Anterior cingulate cortex (tissue), 58 donors: ENCODE measurements at regions not wholly inside any gene's neighbourhood (a gene's known extent, or its start where the extent isn't known, plus 50 kb on each side); places are given as distances from the start of the nearest gene placed in this dataset.

ENCODE experiments used
- DNase-seq, 58 donors: peaks; one replicate each; lab custom pipeline; 2025; lab: John Stamatoyannopoulos, UW

DNA sequence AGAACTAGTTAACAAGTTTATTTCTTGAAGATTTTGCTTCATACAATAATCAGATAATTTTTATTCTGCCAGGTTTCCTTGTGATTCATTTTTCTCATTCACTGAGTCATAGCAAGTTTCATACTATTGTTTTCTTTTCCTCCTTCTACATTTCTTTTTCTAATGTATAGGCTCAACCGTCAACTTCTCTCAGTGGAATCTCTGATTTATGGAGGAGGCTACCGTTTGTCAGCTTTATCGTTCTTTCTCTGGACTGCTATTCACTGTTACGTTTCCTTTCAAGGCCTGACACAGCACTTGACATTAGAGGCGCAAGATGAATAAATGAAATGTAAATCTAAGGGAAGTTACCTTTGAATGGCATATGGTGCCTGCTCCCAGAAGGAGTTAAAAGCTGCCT lies 284.3 kb upstream of the NR5A2 start:
- no peak for DNase-seq

DNA sequence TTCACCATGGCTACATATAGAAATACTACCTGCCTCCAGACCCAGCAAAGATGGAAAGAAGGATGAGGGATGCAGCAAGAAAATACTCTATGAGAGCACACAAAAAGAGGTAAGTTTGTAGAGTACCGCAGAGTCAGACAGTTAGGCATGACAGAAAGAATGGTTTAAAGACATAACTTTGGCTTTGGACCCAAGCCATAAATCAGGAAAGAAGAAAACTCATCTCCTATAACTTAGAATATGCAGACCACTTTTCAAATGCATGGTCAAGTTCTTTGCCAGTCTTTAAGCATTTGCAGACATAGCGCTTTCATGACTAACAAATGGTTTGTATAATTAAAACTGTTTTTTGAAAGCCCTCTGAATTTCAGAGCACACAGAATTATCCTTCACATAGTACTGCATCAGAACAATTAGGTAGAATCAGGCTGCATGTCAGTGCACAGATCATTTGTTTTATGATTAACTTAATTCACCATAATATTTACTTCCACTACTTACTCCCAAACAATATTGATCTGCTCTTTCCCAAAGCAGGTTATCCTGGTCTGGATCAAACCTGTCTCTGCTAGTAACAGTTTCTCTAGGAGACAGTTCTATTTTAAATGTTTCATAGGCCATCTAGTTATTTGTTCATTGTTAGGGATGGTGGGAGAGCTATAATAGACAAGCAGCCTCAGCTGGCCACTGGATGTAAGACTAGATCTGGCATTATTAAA lies 280.7 kb upstream of the NR5A2 start:
- DNase-seq = no peak

DNA sequence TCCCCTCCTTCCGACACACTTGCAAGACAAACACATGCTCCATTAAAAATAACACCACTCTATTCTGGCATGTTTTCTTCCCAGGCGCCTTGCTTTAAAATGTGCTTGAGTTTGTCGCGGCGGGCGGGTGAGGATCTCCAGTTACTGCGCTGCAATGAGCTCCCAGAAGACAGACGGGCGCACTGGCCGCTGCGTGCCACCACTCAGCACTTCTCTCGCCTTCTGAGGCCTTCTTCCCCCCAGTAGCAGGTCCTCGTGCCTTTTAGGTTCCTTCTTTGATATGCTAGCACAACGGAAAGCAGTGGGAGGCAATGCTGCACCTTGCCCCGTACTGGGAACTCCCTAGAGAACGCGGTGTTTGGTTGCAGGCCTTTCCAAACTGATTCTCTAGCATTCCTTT lies 279.5 kb upstream of the NR5A2 start:
- no peak for DNase-seq

DNA sequence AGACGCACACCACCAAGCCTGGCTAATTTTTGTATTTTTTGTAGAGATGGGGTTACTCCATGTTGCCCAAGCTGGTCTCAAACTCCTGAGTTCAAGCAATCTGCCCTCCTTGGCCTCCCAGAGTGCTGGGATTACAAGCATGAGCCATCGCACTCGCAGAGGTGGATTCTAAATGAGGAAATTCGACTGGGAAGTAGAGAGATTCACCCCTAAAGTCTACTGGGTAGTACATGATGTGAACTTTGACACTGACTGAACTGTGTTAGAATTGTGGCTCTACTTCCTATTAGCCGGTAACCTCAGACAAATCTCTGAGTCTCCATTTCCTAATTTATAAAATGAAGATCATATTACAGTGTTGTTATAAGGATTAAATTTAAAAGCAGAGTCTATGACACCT lies 276.0 kb upstream of the NR5A2 start:
- DNase-seq = no peak

GRCh38 chr1:199751962-199752687 lies 275.4 kb upstream of the NR5A2 start:
- DNase-seq = no peak

DNA sequence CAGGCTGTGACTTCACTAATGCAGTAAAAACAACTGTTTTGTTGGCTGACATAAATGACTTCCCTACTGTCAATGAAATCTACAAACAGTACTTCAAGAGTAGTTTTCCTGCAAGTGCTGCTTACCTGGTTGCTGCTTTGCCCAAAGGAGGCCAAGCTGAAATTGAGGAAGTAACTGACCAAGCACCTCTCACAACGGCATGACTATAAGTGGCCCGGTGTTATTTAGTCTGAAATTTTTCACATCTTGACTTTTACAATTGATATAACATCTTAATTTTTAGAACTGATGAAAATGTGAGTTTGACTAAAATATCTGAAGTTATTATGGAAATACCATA lies 274.9 kb upstream of the NR5A2 start:
- DNase-seq = no peak

DNA sequence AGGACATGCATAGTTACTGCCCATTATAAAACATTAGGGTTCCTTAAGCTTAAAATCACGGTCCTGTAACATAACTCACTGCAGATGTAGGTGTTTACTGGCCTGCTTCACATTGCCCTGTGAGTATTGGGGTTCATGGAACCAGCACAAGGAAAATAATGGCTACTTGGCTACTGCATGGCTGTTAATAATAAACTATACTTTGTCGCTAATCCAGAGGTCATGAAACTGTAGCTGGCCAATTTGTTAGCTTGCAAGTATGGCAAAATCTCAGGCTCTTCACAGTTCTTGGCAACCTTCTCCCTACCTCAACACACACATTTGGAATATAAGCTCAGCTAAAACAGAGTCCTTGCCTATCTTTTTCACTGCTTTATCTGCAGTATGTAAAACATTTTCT lies 274.0 kb upstream of the NR5A2 start:
- no peak for DNase-seq

GRCh38 chr1:199756066-199756465 lies 271.4 kb upstream of the NR5A2 start:
- no peak for DNase-seq

GRCh38 chr1:199758626-199759255 lies 268.8 kb upstream of the NR5A2 start:
- no peak for DNase-seq

GRCh38 chr1:199759268-199759730 lies 268.2 kb upstream of the NR5A2 start:
- no peak for DNase-seq

DNA sequence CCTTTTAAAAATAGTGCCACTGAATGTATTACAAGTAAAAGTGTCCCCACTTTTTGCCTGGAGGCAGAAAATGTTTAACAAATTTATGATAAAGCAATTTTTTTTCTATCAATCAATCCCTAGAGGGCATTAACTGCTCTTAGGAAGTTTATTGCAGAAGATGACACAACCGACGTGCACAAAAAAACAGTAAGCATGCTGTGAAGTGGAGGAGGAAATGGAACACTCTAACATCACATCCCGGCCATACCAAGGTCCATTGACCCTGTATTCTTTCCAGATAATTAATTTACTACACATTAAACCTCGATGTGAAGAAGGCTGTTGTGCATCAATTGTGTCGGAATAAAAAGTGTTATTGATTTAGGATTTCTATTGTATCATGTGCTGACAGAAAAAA lies 264.9 kb upstream of the NR5A2 start:
- no peak for DNase-seq

- DNase-seq = no peak
These were observed 261.2 kb upstream of the NR5A2 start for GRCh38 chr1:199766218-199766792.

- no peak for DNase-seq
These were observed 259.8 kb upstream of the NR5A2 start for GRCh38 chr1:199767700-199768099.

- DNase-seq = no peak
These were observed 252.9 kb upstream of the NR5A2 start for GRCh38 chr1:199774433-199775089.

GRCh38 chr1:199776768-199777497 lies 250.6 kb upstream of the NR5A2 start:
- DNase-seq = no peak

DNA sequence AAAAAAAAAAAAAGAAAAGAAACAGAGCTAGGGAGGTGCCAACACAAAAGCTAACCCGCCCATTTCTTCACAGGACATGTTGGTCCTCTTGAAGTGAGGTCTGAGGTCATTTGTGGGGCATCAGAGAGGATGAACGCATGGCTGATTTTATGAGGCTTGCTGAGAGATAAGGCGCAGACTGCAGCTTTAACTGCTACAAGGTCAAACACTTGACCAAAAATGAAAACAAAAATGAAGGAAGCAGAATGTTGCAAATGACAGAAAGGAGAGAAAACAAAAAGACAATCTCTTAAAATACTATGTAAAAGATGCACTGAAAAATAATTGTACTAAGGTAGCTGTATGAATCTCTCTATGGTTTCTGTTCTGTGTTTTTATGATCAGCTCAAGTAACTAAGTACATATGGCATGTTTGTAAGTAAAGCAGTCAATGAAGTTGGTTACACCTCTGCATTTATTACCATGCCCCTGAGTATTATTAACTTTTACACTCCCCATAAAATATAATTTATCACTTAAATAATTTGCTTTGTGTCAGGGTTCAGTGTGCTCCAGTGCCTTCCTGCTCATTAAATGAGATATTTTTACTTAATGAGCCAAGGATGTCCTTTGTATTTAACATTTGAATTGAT lies 249.1 kb upstream of the NR5A2 start:
- no peak for DNase-seq

- no peak for DNase-seq
These were observed 247.4 kb upstream of the NR5A2 start for GRCh38 chr1:199780091-199780490.

DNA sequence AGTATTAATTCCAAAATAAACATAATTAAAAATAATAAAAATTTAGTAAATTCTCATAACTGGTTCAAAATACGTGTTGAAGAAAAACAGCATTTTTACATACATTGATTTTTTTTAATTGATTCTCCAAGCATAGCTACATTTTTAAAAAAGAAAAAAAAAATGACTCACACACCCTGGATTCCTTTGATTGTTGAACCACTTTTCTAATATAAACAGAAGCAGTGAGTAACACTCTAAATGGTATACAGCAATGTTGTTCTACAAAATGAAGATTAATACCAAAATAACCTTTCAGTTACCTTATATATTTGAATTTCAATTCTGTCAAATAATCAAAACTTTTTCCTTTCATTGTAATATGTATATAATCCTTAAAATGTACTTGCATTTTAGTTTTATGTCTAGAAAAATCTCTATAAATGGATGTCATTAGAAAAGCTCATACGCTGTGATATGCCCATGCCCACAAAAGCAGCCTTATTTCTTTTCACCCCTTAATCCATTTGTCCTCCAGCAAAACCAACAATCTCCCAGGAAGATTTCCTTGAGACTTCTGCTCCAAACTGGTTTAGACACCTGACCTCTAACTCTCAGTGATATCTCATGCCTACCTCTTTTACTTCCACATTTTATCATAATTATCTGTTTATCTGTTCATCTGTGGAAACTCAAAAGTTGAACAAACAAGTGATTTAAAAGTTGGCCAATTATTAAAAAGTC lies 246.4 kb upstream of the NR5A2 start:
- no peak for DNase-seq
